ENCODE measurements at regions not wholly inside any gene's neighbourhood (a gene's known extent, or its start where the extent isn't known, plus 50 kb on each side); places are given as distances from the start of the nearest gene placed in this dataset.
"Not testable (repeated sequence)": the region's sequence is repeated elsewhere in the genome, so short reads cannot be mapped to it uniquely, and the experiment has no call there.

DNA sequence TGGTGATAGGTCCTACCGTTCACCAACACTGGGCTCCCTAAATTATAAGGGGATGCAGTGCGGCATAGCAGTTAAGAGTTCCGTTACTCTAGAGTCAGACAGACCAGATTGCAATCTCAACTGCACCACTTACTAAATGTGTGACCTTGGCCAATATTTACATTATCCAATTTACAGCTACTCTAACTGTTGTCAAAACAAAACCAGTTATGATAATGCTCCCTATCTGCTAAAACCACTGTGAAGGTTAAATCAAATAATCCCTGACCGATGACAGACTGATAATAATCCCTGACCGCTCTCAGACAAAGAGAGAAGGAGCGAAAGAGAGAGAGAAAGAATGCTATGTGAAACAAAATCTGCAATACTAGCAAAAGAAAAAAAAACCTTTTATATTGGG lies 586.9 kb downstream of the PRIM2 start:
- BruUV-seq (replicated peaks); CTCF ChIA-PET; intact Hi-C loops (cut with micrococcal nuclease; ENCODE audit: unreplicated experiment); H3K9me3 Mint-ChIP-seq (ENCODE audit: low read depth, unreplicated experiment); H3K4me1 Mint-ChIP-seq (ENCODE audit: low read depth, unreplicated experiment); DNase-seq; H3K4me3 Mint-ChIP-seq (ENCODE audit: low read depth, unreplicated experiment); H3K27me3 Mint-ChIP-seq (ENCODE audit: unreplicated experiment); H3K36me3 Mint-ChIP-seq (ENCODE audit: insufficient read depth, unreplicated experiment); H3K27ac Mint-ChIP-seq (ENCODE audit: unreplicated experiment): not testable (repeated sequence)

DNA sequence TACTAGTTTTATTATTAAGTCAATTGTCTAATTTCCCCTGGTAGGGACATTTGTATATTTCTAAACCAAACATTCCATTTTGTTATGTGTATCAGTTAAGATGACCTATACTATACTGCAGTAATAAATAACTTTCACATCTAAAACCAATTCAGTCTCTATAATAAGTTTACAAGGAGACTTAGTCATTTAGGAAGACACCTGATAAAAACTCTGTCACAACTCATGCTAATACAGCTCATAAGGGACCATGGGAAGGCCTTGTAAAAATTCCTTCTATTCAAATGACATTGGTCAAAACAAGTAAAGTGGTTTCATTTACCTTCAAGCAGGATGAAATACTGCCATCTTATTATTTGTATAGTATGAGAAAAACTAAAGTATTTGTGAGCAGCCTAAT lies 597.9 kb downstream of the PRIM2 start:
- BruUV-seq (replicated peaks); H3K4me1 Mint-ChIP-seq (ENCODE audit: low read depth, unreplicated experiment); DNase-seq; H3K27me3 Mint-ChIP-seq (ENCODE audit: unreplicated experiment); intact Hi-C loops (cut with micrococcal nuclease; ENCODE audit: unreplicated experiment); H3K27ac Mint-ChIP-seq (ENCODE audit: unreplicated experiment); H3K4me3 Mint-ChIP-seq (ENCODE audit: low read depth, unreplicated experiment); H3K9me3 Mint-ChIP-seq (ENCODE audit: low read depth, unreplicated experiment); H3K36me3 Mint-ChIP-seq (ENCODE audit: insufficient read depth, unreplicated experiment); CTCF ChIA-PET: not testable (repeated sequence)

GRCh38 chr6:57942966-57943365 lies 625.5 kb downstream of the PRIM2 start:
- H3K36me3 Mint-ChIP-seq (ENCODE audit: insufficient read depth, unreplicated experiment); H3K4me3 Mint-ChIP-seq (ENCODE audit: low read depth, unreplicated experiment); BruUV-seq (replicated peaks); H3K27me3 Mint-ChIP-seq (ENCODE audit: unreplicated experiment); H3K9me3 Mint-ChIP-seq (ENCODE audit: low read depth, unreplicated experiment); CTCF ChIA-PET; H3K27ac Mint-ChIP-seq (ENCODE audit: unreplicated experiment); H3K4me1 Mint-ChIP-seq (ENCODE audit: low read depth, unreplicated experiment); DNase-seq; intact Hi-C loops (cut with micrococcal nuclease; ENCODE audit: unreplicated experiment): not testable (repeated sequence)

- H3K27ac Mint-ChIP-seq (ENCODE audit: unreplicated experiment); H3K9me3 Mint-ChIP-seq (ENCODE audit: low read depth, unreplicated experiment); H3K4me1 Mint-ChIP-seq (ENCODE audit: low read depth, unreplicated experiment); intact Hi-C loops (cut with micrococcal nuclease; ENCODE audit: unreplicated experiment); H3K27me3 Mint-ChIP-seq (ENCODE audit: unreplicated experiment); H3K36me3 Mint-ChIP-seq (ENCODE audit: insufficient read depth, unreplicated experiment); H3K4me3 Mint-ChIP-seq (ENCODE audit: low read depth, unreplicated experiment); BruUV-seq (replicated peaks); DNase-seq: not testable (repeated sequence)
- CTCF ChIA-PET: interaction anchor here (0.6 kb wide), 1 partner anchor 15 kb away, joined by 3 read pairs; no protein-coding TSS in a partner anchor
These were observed 628.8 kb downstream of the PRIM2 start for GRCh38 chr6:57946084-57946768.

- H3K4me3 Mint-ChIP-seq (ENCODE audit: low read depth, unreplicated experiment); CTCF ChIA-PET; DNase-seq; H3K27me3 Mint-ChIP-seq (ENCODE audit: unreplicated experiment); H3K4me1 Mint-ChIP-seq (ENCODE audit: low read depth, unreplicated experiment); H3K27ac Mint-ChIP-seq (ENCODE audit: unreplicated experiment); BruUV-seq (replicated peaks); H3K9me3 Mint-ChIP-seq (ENCODE audit: low read depth, unreplicated experiment); intact Hi-C loops (cut with micrococcal nuclease; ENCODE audit: unreplicated experiment); H3K36me3 Mint-ChIP-seq (ENCODE audit: insufficient read depth, unreplicated experiment): not testable (repeated sequence)
These were observed 629.3 kb downstream of the PRIM2 start for GRCh38 chr6:57946769-57947091.

- H3K27me3 Mint-ChIP-seq (ENCODE audit: unreplicated experiment); intact Hi-C loops (cut with micrococcal nuclease; ENCODE audit: unreplicated experiment); H3K4me1 Mint-ChIP-seq (ENCODE audit: low read depth, unreplicated experiment); CTCF ChIA-PET; H3K27ac Mint-ChIP-seq (ENCODE audit: unreplicated experiment); DNase-seq; BruUV-seq (replicated peaks); H3K9me3 Mint-ChIP-seq (ENCODE audit: low read depth, unreplicated experiment); H3K36me3 Mint-ChIP-seq (ENCODE audit: insufficient read depth, unreplicated experiment); H3K4me3 Mint-ChIP-seq (ENCODE audit: low read depth, unreplicated experiment): not testable (repeated sequence)
These were observed 631.1 kb downstream of the PRIM2 start for GRCh38 chr6:57948481-57948880.

- H3K36me3 Mint-ChIP-seq (ENCODE audit: insufficient read depth, unreplicated experiment); H3K9me3 Mint-ChIP-seq (ENCODE audit: low read depth, unreplicated experiment); H3K4me1 Mint-ChIP-seq (ENCODE audit: low read depth, unreplicated experiment); intact Hi-C loops (cut with micrococcal nuclease; ENCODE audit: unreplicated experiment); H3K27ac Mint-ChIP-seq (ENCODE audit: unreplicated experiment); H3K4me3 Mint-ChIP-seq (ENCODE audit: low read depth, unreplicated experiment); H3K27me3 Mint-ChIP-seq (ENCODE audit: unreplicated experiment); CTCF ChIA-PET; DNase-seq; BruUV-seq (replicated peaks): not testable (repeated sequence)
These were observed 633.0 kb downstream of the PRIM2 start for GRCh38 chr6:57950430-57950829.

- H3K27ac Mint-ChIP-seq (ENCODE audit: unreplicated experiment); H3K4me1 Mint-ChIP-seq (ENCODE audit: low read depth, unreplicated experiment); H3K36me3 Mint-ChIP-seq (ENCODE audit: insufficient read depth, unreplicated experiment); H3K27me3 Mint-ChIP-seq (ENCODE audit: unreplicated experiment); BruUV-seq (replicated peaks); CTCF ChIA-PET; DNase-seq; H3K9me3 Mint-ChIP-seq (ENCODE audit: low read depth, unreplicated experiment); intact Hi-C loops (cut with micrococcal nuclease; ENCODE audit: unreplicated experiment); H3K4me3 Mint-ChIP-seq (ENCODE audit: low read depth, unreplicated experiment): not testable (repeated sequence)
These were observed 649.3 kb downstream of the PRIM2 start for GRCh38 chr6:57966757-57967156.

DNA sequence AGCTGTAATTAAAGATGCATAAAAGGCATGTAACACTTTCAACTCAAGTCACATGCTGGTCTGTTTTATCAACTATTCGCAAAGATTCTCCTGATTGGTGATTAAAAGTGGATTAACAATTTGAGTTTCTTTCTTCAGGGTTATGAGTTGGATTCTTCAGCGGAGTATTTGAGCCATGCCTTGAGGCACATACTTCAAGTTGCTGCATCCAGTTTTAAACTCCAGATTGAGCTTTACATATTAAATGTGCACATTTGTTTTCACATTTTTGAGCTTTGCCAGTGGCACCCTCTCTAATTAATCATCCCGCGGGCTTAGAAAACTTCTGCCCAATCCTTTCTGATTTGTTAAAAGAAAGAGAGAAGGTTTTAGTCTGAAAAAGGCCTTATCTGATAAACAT lies 654.5 kb downstream of the PRIM2 start:
- H3K4me3 Mint-ChIP-seq (ENCODE audit: low read depth, unreplicated experiment); H3K4me1 Mint-ChIP-seq (ENCODE audit: low read depth, unreplicated experiment); H3K9me3 Mint-ChIP-seq (ENCODE audit: low read depth, unreplicated experiment); H3K27me3 Mint-ChIP-seq (ENCODE audit: unreplicated experiment); CTCF ChIA-PET; intact Hi-C loops (cut with micrococcal nuclease; ENCODE audit: unreplicated experiment); BruUV-seq (replicated peaks); H3K27ac Mint-ChIP-seq (ENCODE audit: unreplicated experiment); DNase-seq; H3K36me3 Mint-ChIP-seq (ENCODE audit: insufficient read depth, unreplicated experiment): not testable (repeated sequence)
